GM19025 (cell line): ENCODE measurements at regions not wholly inside any gene's neighbourhood (a gene's known extent, or its start where the extent isn't known, plus 50 kb on each side); places are given as distances from the start of the nearest gene placed in this dataset.
A peak's percentile ranks its signal among the peaks of the same experiment; 100 is the strongest.
"Not testable (repeated sequence)": the region's sequence is repeated elsewhere in the genome, so short reads cannot be mapped to it uniquely, and the experiment has no call there.

ENCODE experiments used
- ATAC-seq: cut with Tn5 transposase; IDR thresholded peaks from one replicate; pipeline ENCODE4 v1.9.1; 2021; ENCODE audit warnings: mild to moderate bottlenecking, low read depth, moderate library complexity; ENCODE audit not compliant: unreplicated experiment

DNA sequence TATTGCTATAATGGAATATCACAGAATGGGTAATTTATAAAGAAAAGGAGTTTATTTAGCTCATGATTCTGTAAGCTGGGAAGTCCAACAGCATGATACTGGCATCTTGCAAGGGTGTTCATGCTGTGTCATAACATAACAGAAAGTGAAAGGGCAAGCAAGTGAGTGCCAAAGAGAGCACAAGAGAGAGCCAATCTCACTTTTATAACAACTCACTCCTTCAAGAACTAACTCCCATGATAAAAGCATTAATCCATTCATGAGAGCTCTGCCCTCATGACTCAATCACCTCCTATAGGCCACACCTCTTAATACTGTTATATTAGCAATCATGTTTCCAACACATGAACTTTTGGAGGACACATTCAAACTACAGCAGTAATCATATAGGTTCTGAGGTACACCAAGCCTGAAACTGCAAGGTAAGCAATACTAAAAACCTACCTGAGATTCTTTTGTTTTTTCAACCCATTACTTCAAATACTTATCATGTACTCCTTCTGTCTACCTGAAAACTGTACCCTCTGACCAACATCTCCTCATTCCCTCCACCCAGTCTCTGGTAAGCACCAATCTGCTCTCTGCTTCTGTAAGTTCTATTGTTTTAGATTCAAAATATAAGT is 219.7 kb downstream of the MTERF1 start:
- peak; percentile 57 for ATAC-seq

DNA sequence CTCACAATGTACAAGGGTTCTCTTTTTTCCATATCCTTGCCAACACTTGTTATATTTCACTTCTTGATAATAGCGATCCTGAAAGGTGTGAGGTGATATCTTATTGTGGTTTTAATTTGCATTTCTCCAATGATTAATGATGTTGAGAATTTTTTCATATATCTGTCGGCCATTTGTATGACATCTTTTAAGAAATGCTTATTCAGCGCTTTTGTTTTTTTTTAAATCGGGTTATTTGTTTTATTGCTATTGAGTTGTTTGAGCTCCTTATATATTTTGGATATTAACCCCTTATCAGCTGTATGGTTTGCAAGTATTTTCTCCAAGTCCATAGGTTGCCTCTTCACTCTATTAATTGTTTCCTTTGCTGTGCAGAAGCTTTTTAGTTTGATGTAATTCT is 218.8 kb downstream of the MTERF1 start:
- no peak for ATAC-seq

DNA sequence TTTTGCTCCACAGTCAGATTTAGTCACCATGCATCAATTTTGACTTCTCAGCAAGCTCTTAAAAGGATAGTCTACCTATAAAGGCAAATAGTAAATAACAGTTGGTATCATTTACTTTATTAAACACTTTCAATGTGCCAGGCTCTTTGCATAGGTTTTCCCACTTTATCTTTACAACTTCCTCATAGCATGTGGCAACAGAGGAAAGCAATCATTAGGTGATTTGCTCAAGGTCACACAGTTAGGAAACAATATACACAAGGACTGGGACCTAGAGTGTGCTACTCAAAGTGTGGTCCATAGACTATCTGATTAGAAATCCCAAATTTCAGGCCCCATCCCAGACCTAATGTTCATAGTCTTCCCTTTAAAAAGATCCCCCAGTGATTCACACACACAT is 212.3 kb downstream of the MTERF1 start:
- no peak for ATAC-seq

DNA sequence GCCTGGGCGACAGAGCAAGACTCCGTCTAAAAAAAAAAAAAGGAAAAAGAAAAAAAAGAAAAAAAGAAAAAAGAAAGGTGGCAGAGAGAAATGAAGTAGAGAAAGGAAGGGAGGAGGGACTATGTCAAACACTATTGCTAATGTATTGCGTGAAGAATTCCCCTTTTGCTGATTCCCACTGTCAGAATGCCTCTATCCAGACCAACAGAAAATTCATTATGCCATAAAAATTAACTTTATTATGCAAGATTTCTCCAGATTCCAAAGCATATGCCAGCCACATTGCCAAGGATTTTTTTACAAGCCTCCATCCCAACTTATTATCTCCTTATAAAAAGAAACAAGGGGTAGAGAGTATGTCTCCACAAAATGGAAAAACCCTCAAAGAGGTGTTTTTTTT is 209.3 kb downstream of the MTERF1 start:
- no peak for ATAC-seq

DNA sequence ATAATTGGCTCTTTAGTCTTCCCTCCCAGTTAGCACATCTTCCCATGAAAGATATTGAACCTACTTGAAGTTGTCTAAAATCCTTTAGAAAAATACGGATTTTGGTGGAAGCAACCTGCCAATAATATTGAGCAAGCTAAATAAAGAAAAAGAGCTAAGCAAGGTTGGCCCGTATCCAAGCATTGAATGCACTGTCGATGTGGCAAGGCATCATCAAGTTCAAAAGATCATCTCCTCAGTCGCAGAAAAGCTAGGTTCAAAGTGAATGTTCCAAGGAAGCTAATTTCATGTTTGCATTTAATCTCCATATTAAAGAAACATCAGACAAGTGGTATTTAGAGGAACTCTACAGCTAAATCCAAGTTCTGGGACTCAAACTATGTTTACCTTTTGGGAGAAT is 206.0 kb downstream of the MTERF1 start:
- no peak for ATAC-seq

DNA sequence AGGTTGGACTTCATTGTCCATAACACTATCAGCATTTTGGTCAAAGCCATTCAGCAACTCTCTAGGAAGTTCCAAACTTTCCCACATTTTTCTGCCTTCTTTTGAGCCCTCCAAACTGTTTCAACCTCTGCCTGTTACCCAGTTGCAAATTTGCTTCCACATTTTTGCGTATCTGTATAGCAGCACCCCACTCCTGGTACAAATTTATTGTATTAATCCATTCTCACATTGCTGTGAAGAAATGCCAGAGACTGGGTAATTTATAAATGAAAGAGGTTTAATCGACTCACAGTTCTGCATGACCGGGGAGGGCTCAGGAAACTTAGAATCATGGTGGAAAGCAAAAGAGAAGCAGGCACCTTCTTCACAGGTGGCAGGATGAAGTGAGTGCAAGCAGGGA is 198.8 kb downstream of the MTERF1 start:
- no peak for ATAC-seq

DNA sequence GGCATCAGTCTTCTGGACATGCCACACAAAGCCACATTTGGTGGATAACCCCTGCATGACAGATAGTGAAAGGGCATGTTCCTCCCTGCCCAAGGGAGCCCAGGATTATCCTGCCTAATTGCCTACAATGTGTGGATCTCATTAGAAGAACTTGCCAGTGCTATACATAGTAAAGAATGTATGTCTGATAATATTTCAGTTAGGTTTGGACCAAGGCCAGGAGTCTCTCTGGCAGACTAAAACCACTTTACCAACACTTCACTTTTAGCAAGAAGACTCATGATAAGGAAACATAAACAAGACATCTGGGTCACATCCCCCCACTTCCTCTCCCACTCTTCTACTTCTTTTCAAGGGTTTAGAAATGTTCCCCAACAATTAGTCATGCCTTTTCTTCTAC is 196.7 kb downstream of the MTERF1 start:
- no peak for ATAC-seq

DNA sequence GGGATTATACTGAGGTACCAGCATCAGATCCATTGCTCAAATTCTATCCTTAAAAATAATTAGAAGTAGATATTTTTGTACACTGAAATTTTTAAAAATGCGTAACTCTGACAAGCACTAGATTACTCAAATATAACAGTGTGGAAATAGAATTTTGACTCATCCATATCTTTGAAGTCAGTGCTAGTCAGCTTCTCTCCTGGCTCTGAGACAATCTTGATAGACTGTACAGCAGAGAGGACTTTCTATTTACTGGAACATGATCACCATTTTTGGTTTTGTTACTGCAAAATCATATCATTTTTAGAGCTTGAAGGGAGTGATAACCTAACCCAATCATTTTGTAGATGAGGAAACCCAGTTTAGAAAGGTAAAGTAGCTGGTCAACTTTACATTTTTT is 195.0 kb downstream of the MTERF1 start:
- no peak for ATAC-seq

DNA sequence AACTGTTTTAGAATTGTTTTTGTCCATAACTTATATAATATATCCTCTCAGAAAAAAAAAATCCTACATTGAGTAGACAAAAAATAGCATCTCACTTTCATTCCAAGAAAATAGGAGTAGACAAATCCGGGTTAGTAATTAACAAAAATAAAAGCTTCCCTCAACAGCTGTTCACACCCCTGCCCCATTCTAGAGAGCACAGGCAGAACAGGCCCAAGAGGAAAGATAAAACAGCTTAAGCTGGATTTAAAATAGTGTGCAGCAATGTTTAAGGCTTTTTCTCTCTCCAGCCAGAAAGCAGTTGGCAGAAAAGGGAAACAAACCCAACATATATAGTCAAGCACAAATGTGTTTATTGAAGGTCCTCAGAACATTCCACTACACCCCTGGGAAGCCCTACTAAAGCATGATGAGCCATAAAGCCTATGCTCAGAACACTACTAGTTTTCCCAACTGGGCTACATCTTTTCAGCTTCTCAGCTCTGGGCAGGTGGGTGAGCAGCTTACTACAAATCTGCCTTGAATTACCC is 189.9 kb downstream of the MTERF1 start:
- no peak for ATAC-seq

DNA sequence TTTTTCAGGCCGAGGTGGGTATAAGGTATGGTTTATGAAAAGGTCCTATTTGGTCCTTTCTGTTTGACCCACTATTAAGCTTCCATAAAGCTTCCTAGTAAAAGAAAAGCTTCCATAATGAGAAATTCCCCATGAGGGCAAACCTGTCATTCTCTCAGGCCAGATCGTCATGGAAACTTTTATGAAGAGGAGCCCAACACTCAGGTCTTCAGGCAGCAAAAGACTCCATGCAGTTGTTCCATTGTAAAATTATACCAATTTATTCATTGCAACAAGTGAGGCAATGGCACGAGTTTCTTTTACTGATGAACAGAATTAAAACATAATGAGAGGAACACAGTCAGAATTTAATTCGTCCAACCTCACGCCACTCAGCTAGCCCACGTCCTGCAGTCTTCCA is 188.6 kb downstream of the MTERF1 start:
- ATAC-seq: no peak

DNA sequence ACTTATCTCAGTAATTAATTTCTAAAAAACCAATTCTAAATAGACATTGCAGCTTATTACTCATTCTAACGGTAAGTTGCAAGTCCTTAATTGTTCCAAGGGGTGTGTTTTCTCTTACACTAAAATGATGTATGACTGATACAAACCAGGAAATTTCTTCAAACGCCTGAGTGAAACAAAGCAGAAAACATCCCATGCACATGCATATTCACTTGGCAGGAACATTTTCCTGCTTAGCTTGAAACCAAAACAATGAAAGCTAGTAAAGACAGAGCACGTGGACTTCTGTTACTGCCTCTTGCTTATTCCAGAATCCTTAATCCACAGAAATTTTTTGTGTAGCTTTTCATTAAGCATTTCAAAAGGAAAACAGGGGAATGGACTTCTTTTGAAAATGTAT is 187.7 kb downstream of the MTERF1 start:
- ATAC-seq: no peak

DNA sequence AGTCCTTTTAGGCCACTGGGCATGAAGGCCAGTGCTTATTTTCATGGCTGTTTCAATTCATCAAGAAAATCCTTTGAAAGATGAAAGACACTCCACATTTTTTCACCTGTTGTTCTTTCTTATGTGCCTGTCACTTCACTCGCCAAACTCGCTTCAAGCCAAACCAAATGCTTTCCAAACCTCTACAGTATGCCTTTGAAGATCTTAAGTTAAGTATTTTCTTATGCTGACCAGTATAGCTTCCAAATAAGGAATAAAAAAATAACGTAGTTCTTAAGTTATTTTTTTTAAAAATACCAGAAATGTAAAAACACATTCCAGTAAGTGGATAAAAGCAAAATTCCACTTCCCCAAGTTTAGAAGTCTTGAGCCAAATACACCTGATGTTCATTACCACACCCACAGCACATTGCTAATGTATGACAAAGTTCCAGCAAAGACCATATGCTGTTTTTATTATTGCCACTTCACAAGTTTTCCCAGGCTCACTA is 186.1 kb downstream of the MTERF1 start:
- ATAC-seq: no peak

DNA sequence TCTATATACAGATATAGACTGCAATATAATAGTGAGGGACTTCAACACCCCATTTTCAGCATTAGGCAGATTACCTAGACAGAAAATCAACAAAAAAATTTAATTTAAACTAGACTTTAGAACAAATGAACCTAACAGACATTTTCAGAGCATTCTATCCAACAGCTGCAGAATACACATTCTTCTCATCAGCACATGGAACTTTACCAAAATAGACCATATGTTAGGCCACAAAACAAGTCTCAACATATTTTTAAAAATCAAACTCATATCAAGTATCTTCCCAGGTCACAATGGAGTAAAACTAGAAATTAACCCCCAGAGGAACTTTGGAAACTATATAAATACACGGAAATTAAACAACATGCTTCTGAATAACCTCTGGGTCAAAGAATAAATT is 169.6 kb downstream of the MTERF1 start:
- no peak for ATAC-seq

DNA sequence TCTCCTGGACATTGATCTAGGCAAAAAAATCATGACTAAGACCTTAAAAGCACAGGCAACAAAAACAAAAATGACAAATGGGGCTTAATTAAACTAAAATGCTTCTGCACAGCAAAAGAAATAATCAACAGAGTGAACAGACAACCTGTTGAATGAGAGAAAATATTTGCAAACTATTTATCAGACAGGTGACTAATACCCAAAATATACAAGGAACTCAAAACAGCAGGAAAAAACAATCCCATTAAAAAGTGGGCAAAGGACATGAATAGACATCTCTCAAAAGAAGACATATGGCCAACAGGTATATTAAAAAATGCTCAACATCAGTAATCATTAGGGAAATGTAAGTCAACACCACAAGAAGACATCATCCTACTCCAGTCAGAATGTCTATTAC is 166.8 kb downstream of the MTERF1 start:
- ATAC-seq: no peak

DNA sequence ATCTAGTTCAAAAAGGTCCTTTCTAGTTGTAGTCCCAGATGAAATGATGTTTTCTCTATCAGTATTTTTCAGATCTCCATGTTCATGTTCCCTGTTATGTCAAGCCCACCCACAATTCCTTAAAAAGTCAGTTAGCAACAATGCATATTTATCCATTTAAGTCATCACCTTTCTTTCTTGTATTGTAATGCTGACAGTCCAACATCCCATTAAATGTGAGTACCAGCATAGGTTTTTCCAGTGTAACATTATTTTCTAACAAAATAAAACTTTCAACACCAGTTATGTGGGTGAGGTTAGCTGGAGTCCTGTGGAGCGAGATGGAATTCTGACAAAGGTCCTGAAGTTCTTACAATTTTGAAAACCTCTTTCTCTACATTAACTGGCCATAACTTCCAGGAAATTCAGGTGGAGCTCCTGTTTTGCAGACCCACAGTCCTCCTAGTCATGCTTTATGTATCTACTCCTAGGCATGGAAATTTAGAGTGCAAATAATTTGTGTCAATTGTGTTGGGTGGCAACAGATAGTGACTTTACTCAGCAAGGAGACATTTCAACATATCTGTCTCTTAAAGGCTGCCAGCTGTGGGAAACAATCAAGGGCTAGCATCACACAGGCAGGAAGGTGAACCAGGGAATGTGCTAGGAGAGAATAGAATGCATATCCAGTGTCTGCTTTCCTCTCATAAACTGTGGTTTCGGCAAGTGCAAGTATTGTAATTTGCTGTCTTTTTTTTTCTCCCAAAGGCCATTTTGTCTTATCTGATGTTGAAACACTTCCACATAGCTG is 162.6 kb downstream of the MTERF1 start:
- ATAC-seq: no peak

DNA sequence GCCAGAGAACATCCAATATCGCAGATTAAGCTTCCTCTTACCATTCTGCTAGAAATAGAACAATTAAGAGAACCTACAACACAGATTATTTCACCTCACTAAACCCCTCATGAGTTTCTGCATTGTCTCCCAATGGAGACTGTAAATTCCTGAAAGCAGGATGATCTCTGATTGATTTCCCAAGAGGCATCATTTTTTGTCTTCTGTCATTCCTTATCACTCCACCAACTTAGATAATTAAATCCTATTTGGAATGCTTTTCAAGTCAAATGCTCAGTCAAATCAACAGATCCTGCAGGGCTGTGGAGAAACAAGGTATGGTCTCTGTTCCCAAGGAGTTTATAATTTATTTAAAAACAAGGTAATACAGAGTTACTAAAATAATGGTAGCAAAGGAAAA is 161.5 kb downstream of the MTERF1 start:
- ATAC-seq: no peak

DNA sequence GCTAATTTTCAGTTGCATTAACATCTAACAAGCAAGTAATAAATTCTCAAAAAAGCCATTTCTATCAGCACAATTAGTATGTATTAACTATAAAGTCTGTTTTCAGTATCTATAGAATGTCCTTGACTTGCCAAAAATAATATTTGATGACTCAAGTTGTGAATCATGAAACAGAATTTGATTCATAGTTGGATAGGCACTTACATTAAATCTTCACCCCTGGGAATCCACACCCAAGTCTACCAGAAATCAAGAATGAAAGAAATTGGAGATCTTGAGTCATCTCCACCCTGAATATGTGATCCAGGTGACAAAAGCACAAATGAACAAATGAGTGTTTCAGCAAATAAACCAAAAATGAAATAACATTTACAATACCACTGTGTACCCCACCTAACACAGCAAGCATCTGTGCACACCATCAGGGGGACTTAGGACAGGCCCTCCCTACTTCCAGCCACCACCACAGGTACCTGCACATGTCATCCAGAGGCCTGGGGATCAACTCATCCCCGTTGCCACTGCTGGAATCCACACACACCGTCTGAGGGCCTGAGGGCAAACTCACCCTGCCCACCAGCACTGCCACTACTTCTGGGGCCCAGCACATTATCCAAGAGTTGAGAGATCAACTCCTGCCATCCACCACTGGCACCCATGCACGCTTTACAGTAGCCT is 160.1 kb downstream of the MTERF1 start:
- ATAC-seq: no peak

DNA sequence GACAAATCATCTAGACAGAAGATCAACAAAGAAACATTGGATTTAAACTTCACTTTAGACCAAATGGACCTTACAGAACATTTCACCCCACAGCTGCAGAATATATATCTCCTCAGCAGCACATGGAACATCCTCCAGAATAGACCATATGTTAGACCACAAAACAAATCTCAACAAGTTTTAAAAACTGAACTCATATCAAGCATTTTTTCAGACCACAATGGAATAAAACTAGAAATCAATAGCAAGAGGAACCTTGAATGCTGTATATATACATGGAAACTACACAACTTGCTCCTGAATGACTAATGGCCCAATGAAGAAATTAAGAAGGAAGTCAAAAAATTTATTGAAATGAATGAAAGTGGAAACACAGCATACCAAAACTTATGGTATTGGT is 157.7 kb downstream of the MTERF1 start:
- no peak for ATAC-seq

DNA sequence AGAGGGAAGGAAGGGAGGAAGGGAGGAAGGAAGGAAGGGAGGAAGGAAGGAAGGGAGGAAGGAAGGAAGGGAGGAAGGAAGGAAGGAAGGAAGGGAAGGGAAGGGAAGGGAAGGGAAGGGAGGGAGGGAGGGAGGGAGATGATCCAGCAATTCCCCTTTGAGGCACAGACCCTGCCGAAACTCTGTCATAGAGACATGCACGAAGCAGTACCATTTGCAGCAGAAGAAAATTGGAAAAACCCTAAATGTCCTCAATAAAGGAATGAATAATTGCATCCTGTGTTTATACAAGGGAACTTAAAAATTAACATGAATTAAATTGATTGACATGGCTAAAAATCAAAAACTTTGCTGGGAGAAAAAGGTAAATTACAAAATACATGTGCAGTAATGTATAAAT is 151.5 kb downstream of the MTERF1 start:
- not testable (repeated sequence) for ATAC-seq

DNA sequence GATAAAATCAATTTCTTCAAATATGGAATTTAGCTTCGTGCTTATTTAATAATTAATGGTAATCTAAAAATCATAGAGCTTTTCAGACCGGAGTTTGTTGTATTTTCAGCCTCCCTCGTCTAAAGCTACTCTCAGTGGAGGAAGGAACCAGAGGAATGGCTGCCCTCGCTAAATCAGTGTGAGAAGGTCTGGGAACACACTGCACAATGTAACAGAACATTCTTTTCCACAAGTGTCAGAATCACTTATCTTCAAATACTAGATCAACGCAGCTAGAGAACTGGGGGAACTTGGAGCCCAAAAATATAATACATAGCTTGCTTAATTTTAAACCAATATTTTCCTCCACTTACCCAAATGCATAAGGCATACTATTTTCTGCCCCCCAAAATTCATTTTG is 148.5 kb downstream of the MTERF1 start:
- ATAC-seq: no peak

DNA sequence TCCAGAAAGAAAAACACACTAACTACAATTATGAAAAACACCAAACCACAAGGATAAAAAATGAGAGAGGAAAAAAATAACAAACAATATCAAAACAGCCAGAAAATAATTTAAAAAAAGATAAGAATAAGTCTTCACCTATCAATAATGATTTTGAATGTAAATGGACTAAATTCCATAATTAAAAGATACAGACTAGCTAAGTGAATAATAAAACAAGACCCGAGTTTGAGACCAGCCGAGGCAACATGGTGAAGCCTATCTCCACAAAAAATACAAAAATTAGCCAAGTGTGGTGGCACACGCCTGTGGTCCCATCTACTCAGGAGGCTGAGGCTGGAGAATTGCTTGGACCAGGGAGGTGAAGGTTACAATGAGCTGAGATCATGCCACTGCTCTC is 131.1 kb downstream of the MTERF1 start:
- no peak for ATAC-seq
